ENCODE measurements at regions not wholly inside any gene's neighbourhood (a gene's known extent, or its start where the extent isn't known, plus 50 kb on each side); places are given as distances from the start of the nearest gene placed in this dataset.

DNA sequence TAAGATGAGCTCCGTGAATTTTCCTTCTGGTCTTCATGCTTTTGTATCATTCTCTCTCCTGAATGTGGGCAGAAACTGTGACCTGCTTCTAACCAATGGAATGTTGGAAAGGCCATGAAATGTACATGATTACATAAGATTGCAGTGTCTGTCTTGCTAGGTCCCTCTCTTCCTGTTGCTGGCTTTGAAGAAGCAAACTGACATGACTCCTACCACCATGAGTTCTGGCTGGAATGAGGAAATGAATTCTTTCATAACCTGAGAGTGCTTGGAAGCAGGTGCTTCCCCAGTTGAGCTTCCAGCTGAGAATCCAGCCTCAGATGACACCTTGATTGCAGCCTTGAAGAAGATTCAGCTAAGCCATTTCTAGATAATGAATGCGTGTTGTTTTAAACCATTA is 275.0 kb upstream of the MIR17HG start:
- no peak for DNase-seq (ENCODE audit: low read depth in 4 of 4, low spot score in 1 of 4)

DNA sequence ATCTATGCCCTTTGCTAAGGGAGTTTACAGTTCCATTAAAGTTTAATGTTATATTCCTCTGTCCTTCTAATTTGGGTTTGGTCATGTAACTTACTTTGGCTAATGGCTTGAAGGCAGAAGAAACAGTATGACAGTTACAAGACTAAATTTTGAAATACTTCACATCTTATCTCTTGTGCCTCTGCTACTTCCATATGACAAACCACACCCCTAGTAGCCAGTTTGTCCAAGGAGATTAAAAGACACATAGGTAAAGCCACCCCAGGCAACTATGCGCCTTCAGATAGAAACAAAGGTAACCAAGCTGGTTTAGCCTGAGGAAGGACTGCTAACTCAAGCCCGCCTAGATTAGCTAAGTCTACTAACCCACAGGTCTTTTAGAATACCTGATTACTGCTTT is 273.4 kb upstream of the MIR17HG start:
- DNase-seq (ENCODE audit: low read depth in 4 of 4, low spot score in 1 of 4) = no peak

DNA sequence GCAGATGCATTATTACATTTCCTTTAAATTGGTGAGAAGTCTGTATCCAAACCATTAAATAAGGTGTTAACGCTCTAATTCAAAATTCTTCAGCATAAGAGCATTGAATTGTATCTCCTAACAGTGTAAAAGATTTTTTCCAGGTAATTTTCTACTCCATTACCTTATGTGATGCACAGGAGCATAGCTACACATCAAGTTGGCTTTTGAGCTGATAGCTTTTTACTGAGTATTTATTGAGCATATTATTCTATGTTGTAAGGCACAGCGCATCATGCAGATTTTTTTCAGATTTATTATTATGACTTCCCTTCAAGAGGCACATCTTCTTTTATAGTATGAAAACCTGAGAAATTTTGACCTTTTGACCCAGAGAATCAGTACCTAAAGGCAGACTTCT is 270.7 kb upstream of the MIR17HG start:
- DNase-seq (ENCODE audit: low read depth in 4 of 4, low spot score in 1 of 4) = no peak

DNA sequence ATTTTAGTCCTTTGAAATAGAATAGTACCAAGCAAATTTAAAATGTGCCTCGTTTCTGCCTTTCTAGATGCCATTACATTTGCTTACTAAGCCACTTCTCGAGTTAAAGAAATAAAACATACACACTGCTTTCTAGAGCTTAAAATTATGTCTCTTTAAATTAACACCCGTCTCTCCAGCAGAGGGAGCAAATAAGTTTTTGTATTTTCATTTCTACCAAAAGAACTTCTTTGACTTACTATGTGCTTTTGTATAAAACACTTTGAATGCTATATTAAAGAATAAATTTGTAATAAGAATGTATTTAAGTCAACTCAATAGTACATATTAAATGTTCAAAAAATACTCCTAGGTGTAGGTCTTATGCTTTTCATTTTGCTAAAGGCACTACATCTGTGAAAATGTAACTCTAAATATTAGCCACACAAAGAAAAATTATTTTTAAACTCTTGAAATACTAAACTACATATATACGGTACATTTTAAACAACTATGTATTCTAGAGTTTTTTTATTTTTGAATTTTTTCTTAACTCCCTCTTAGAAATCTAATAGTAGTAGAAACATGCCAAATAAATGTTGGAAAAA is 269.3 kb upstream of the MIR17HG start:
- no peak for DNase-seq (ENCODE audit: low read depth in 4 of 4, low spot score in 1 of 4)

GRCh38 chr13:91079176-91079575 is 268.3 kb upstream of the MIR17HG start:
- DNase-seq (ENCODE audit: low read depth in 4 of 4, low spot score in 1 of 4) = no peak

DNA sequence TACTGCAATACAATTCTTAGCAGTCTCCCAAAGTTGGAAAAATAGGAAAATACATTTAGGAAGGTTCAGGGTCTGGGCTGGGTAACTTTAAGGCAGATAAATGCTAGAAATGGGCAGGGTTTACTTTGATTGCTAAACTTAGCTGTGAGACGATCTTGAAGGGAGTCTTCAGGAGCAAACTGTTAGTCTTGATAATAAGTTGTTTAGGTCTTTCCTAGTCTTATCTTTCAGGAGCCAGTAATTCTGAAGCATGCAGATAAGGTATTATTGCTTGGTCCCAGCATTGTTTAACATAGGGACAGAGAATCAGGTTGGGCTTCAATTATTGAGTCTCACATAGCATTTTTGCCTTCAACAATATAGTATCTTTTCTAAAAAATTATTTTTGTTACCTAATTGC is 262.4 kb upstream of the MIR17HG start:
- no peak for DNase-seq (ENCODE audit: low read depth in 4 of 4, low spot score in 1 of 4)

- DNase-seq (ENCODE audit: low read depth in 4 of 4, low spot score in 1 of 4) = no peak
Observed at GRCh38 chr13:91086936-91087716, 260.4 kb upstream of the MIR17HG start.

DNA sequence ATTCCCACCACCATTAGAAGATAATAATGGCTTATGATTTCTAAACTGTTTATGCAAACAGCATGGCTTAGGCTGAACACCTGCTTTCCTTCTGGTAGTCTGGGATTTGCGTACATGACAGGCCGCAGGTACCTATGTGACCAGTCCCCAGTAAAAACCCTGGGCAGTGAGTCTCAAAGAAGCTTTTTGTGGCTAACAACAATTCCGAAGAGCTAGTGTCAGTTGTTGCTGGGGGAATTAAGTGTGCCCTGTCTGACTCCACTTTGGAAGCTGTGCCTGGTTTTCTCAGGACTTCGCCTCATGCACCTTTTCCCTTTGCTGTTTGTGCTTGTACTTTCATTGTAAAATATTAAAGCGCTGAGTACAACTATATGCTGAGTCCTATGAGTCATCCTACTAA is 250.2 kb upstream of the MIR17HG start:
- DNase-seq (ENCODE audit: low read depth in 4 of 4, low spot score in 1 of 4) = no peak

DNA sequence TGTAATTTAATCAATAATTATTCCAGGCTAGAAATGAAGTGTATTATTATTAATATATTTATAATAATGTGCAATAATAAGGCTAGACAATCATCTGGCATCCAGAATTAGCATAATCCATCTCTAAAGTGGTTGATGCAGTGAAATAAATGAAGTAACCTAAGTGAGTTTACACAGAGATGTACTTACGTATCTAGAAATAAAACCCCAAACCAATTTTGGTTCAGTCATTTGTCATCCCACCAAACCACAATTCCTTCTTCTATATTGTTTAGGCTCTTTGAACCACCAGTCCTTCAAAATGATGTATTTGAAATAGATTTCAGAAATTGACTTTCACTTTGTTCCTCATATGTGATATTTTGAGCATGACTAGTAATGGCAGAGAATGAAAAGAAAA is 247.6 kb upstream of the MIR17HG start:
- DNase-seq (ENCODE audit: low read depth in 4 of 4, low spot score in 1 of 4) = no peak

GRCh38 chr13:91100944-91101343 is 246.5 kb upstream of the MIR17HG start:
- no peak for DNase-seq (ENCODE audit: low read depth in 4 of 4, low spot score in 1 of 4)

- no peak for DNase-seq (ENCODE audit: low read depth in 4 of 4, low spot score in 1 of 4)
Observed at GRCh38 chr13:91101381-91101780, 246.1 kb upstream of the MIR17HG start.

DNA sequence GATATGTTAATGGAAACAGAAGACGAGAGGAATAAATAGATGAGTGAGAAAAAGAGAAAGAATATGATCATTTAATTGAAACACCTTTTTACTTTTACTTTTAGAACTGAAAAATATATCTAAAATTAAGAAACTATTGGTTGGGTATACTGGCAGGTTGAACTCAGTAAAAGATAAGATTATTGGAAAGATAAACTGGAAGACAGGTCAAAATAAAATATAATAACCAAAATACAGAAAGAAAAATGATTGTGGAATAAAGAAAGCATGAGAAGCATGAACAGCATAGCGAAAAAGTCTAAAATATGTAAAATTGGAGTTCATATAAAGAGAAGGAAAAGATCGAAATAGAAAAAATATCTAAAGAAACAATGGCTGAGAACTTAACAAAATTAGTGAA is 242.2 kb upstream of the MIR17HG start:
- DNase-seq (ENCODE audit: low read depth in 4 of 4, low spot score in 1 of 4) = no peak

DNA sequence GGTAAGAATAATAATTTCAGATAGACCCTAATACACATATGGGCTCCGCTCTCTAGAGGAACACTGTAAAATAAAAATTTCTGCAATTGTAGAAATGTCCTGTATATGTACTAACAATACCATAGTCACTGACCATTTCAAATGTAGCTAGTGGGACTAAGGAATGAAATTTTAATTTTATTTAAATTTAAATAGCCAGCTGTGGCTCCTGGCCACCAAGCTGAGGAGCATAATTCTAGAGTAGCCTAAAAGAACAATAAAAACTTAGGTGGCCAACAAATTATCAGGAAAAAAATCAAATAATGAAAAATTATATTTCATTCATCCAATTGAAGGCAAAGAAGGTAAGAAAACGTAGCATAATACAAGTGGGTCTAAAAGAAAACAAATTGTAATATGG is 240.9 kb upstream of the MIR17HG start:
- DNase-seq (ENCODE audit: low read depth in 4 of 4, low spot score in 1 of 4) = no peak

GRCh38 chr13:91108315-91108714 is 239.2 kb upstream of the MIR17HG start:
- DNase-seq (ENCODE audit: low read depth in 4 of 4, low spot score in 1 of 4) = no peak

DNA sequence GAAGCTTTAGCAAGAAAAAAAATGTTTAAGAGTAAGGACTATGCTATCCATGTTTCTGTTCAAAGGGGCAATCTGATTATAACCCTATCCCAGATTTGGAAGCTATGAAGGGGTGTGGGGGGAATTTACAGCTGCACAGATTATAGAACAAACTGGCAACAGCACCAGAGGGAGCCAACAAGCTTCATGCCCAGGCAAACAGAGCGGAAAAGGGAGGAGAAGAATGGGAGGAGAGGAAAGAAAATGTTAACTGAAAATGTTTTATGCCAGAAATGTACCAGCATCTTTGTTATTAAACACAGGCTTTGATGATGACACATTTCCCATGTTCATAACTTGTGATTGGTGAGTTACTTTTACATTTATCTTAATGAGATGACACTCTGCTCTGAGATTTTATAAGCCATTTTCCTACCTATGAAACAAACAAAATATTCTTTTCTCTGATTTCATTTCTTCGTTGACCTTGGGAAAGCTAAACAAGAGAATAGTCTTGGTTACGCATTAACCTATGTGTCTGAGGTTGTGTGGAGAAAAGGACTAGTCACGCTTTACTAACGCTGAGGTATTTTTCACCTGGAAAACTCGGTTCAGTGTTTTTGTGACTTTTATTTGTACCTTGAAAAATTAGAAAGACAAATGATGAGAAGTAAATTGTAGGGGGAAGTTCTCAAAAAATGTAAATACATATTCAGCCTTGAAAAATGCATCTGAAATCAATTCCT is 235.8 kb upstream of the MIR17HG start:
- DNase-seq (ENCODE audit: low read depth in 4 of 4, low spot score in 1 of 4) = no peak

DNA sequence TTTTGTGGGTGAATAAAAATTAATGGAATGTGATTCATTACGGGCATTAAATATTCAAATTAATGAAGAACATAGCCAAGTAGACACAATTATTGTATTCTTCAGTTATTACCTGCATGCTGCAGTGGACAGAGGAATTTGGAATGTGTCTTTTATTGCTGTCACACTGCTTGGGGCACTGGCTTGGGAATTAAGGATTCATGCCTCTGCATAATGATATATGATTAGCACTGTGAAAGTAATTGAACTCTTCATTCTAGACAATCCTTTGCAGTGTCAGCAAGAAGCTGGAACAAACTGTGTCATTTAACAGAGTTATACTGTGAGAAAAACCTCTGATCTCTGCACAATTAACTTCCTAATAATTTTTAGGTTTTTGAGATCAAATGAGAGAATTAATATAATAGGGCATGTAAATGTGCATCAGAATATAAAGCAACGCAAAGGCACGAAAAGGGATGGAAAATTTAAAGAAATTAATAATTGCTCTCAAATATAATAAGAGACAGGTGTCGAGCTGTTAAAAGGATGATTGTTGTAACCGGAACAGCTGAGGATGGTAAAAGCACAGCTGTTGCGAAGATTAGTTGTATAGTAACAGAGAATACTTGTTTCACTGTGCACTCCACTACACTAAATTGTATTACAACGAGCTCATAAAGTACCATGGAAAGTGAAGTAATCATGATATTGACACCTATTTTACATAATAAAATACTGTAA is 235.1 kb upstream of the MIR17HG start:
- no peak for DNase-seq (ENCODE audit: low read depth in 4 of 4, low spot score in 1 of 4)

DNA sequence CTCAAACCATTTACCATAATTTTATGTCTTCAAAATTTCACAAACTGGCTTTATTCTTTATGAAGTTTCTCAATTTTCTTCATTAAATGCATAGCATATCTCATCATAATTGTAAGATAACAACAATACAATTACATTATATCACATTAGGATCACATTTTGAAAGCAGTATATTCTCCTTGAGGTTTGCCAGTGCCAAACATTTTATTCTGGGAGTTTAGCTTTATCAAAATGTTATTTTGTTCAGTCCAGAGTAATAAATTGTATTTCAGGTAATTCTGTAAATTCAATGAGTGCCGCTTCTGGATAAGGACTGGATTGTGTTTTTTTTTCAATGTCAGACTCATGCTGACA is 234.6 kb upstream of the MIR17HG start:
- no peak for DNase-seq (ENCODE audit: low read depth in 4 of 4, low spot score in 1 of 4)

- DNase-seq (ENCODE audit: low read depth in 4 of 4, low spot score in 1 of 4) = no peak
Observed at GRCh38 chr13:91115776-91116175, 231.7 kb upstream of the MIR17HG start.

- DNase-seq (ENCODE audit: low read depth in 4 of 4, low spot score in 1 of 4) = no peak
Observed at GRCh38 chr13:91117351-91117750, 230.1 kb upstream of the MIR17HG start.

- DNase-seq (ENCODE audit: low read depth in 4 of 4, low spot score in 1 of 4) = no peak
Observed at GRCh38 chr13:91119643-91120042, 227.8 kb upstream of the MIR17HG start.

DNA sequence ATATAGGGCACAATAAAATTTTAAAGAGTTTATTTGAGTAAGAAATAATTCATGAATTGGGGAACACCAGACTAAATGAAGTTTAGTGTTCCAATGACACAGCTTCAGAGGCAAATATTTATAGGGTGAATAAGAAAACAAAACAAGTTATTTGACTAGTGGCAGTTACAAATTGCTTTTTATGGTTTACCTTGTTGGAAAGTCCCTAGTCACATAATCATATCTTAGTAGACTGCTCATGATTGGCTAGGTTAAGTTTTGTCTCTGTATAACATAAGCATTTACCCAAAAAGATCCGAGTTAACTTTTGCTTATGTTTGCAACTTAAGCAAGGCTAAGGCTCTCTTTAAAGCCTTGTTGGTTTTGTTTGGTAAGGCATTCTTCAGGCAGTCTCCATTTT is 224.7 kb upstream of the MIR17HG start:
- no peak for DNase-seq (ENCODE audit: low read depth in 4 of 4, low spot score in 1 of 4)
